GM21786 (cell line): ENCODE measurements at regions not wholly inside any gene's neighbourhood (a gene's known extent, or its start where the extent isn't known, plus 50 kb on each side); places are given as distances from the start of the nearest gene placed in this dataset.
"Not testable (repeated sequence)": the region's sequence is repeated elsewhere in the genome, so short reads cannot be mapped to it uniquely, and the experiment has no call there.

Experiments
- ATAC-seq: cut with Tn5 transposase; IDR thresholded peaks from one replicate; pipeline ENCODE4 v1.9.1; 2021; ENCODE audit not compliant: unreplicated experiment

GRCh38 chrX:26631385-26631784 is 415.4 kb downstream of the MAGEB5 start:
- no peak for ATAC-seq

- no peak for ATAC-seq
These were observed 398.0 kb downstream of the MAGEB5 start for GRCh38 chrX:26613956-26614355.

- ATAC-seq = no peak
These were observed 391.0 kb downstream of the MAGEB5 start for GRCh38 chrX:26606971-26607370.

GRCh38 chrX:26597981-26598380 is 382.0 kb downstream of the MAGEB5 start:
- no peak for ATAC-seq

GRCh38 chrX:26590849-26591248 is 374.9 kb downstream of the MAGEB5 start:
- ATAC-seq = no peak

- ATAC-seq = no peak
These were observed 370.6 kb downstream of the MAGEB5 start for GRCh38 chrX:26586570-26586969.

- ATAC-seq = no peak
These were observed 365.1 kb downstream of the MAGEB5 start for GRCh38 chrX:26581091-26581490.

GRCh38 chrX:26580021-26580420 is 364.1 kb downstream of the MAGEB5 start:
- ATAC-seq = no peak

GRCh38 chrX:26574234-26574633 is 358.3 kb downstream of the MAGEB5 start:
- ATAC-seq = no peak

- no peak for ATAC-seq
These were observed 346.2 kb downstream of the MAGEB5 start for GRCh38 chrX:26562156-26562555.

GRCh38 chrX:26559855-26560254 is 343.9 kb downstream of the MAGEB5 start:
- ATAC-seq = no peak

- no peak for ATAC-seq
These were observed 342.9 kb downstream of the MAGEB5 start for GRCh38 chrX:26558719-26559386.

GRCh38 chrX:26557691-26558321 is 341.8 kb downstream of the MAGEB5 start:
- no peak for ATAC-seq

GRCh38 chrX:26525768-26526167 is 309.8 kb downstream of the MAGEB5 start:
- not testable (repeated sequence) for ATAC-seq

GRCh38 chrX:26522501-26522900 is 306.5 kb downstream of the MAGEB5 start:
- no peak for ATAC-seq

GRCh38 chrX:26511589-26512363 is 295.8 kb downstream of the MAGEB5 start:
- ATAC-seq = no peak

GRCh38 chrX:26470941-26471340 is 255.0 kb downstream of the MAGEB5 start:
- ATAC-seq = no peak

GRCh38 chrX:26466387-26466786 is 250.4 kb downstream of the MAGEB5 start:
- no peak for ATAC-seq

- ATAC-seq = no peak
These were observed 229.3 kb downstream of the MAGEB5 start for GRCh38 chrX:26445288-26445687.

GRCh38 chrX:26444417-26444816 is 228.4 kb downstream of the MAGEB5 start:
- ATAC-seq = not testable (repeated sequence)

- ATAC-seq = no peak
These were observed 226.4 kb downstream of the MAGEB5 start for GRCh38 chrX:26442340-26442739.

- ATAC-seq = no peak
These were observed 198.6 kb downstream of the MAGEB5 start for GRCh38 chrX:26414534-26414933.
